Heart right ventricle (tissue), 16 donors: ENCODE measurements at regions not wholly inside any gene's neighbourhood (a gene's known extent, or its start where the extent isn't known, plus 50 kb on each side); places are given as distances from the start of the nearest gene placed in this dataset.

Experiments used
- ATAC-seq, 8 donors: fragments of 200-7000 bp; cut with Tn5 transposase; one replicate each; pipeline ENCODE4 v1.9.1; 2020; ENCODE audit warnings: mild to moderate bottlenecking in 8 of 8, moderate library complexity in 8 of 8, moderate number of reproducible peaks in 1 of 8
- DNase-seq, 2 donors: peaks; one replicate each; pipeline ENCODE4 v3.0.0-alpha.2; 2020
- H3K27ac ChIP-seq, 10 donors: fragments of 200-600 bp; sonication (generic) in 2 of 10; one replicate each; pipeline versions ENCODE4 v1.5.0 to v1.8.0; 2020 to 2022; ENCODE audit warnings: mild to moderate bottlenecking in 3 of 10
- H3K27me3 ChIP-seq, 7 donors: fragments of 200-600 bp; one replicate each; pipeline ENCODE4 v1.8.0; 2021 to 2022; ENCODE audit warnings: mild to moderate bottlenecking in 2 of 7
- H3K36me3 ChIP-seq, 9 donors: fragments of 200-600 bp; sonication (generic) in 1 of 9; one replicate each; pipeline versions ENCODE4 v1.5.0 to v1.8.0; 2020 to 2022; ENCODE audit warnings: mild to moderate bottlenecking in 2 of 9
- H3K4me1 ChIP-seq, 9 donors: fragments of 200-600 bp; sonication (generic) in 1 of 9; one replicate each; pipeline versions ENCODE4 v1.5.0 to v1.8.0; 2020 to 2022; ENCODE audit warnings: mild to moderate bottlenecking in 4 of 9
- H3K4me3 ChIP-seq, 10 donors: fragments of 200-600 bp; sonication (generic) in 2 of 10; one replicate each; pipeline versions ENCODE4 v1.5.0 to v1.8.0; 2020 to 2022; ENCODE audit warnings: mild to moderate bottlenecking in 7 of 10, moderate library complexity in 2 of 10
- H3K9me3 ChIP-seq, 11 donors: fragments of 200-600 bp in 10 of 11; sonication (generic) in 2 of 11; one replicate each; pipeline versions ENCODE4 v1.5.0 to v1.8.0; 2013 to 2022; ENCODE audit warnings: mild to moderate bottlenecking in 2 of 11, control low read depth in 1 of 11, moderate library complexity in 1 of 11
- CTCF ChIP-seq, 9 donors: fragments of 200-600 bp; sonication (generic) in 2 of 9; IDR thresholded peaks; one replicate each; pipeline versions ENCODE4 v1.5.0 to v1.8.0; 2021 to 2022; ENCODE audit warnings: antibody characterized with exemption in 9 of 9, mild to moderate bottlenecking in 5 of 9, moderate library complexity in 1 of 9
- WGBS, 2 donors: extraction: QIAGEN DNeasy Blood & Tissue Kit; methylation state at CpG; one replicate each; pipeline ENCODE4 v1.1.7; 2013; ENCODE audit warnings: inconsistent platforms in 1 of 2; 5-methylcytosine and 5-hydroxymethylcytosine counted together
- intact Hi-C, 10 donors: fragments of 100-400 bp; cut with DNase I; formaldehyde crosslinking; loops; one replicate each; pipeline versions ENCODE4 v1.11.1 to v1.14.2; 2022
- donor health status: Arrhythmogenic right ventricular cardiomyopathy.
- donor health status: ischemic (EF 13 %, LVEDD 7.1; RV severe dilation, severe dysfunction).
- donor health status: healthy with polysubstance abuse.
- donor health status: DM: no; HTN: yes; CAD: no.
- donor health status: DM: no; HTN: no; CAD: no.
- donor health status: ischemic (EF 25% LVEDD 6.9; RV normal size, moderate dysfunction).
- donor health status: ischemic (EF 25% LVEDD 5.7; RV mildly dilated, moderate dysfunction).
- donor health status: healthy.
- donor health status: DM: yes; HTN: yes; CAD: no.
- donor health status: Ischemic cardiomyopathy.
- donor health status: ischemic (EF 35%, LVEDD 5.7; RV mildly dilated, moderate dysfunction).
- donor health status: nonischemic (EF 11% LVEDD 7.7; RV severe dilation, severe dysfunction).
- donor health status: DM: yes; HTN: yes; CAD: no.
- donor health status: PGD.
- donor health status: ischemic (EF 29% LVEDD 5.4; RV normal size, mild dysfunction).
- donor health status: nonischemic (EF 23%, LVEDD 6.1; RV moderate dilation, normal function).

DNA sequence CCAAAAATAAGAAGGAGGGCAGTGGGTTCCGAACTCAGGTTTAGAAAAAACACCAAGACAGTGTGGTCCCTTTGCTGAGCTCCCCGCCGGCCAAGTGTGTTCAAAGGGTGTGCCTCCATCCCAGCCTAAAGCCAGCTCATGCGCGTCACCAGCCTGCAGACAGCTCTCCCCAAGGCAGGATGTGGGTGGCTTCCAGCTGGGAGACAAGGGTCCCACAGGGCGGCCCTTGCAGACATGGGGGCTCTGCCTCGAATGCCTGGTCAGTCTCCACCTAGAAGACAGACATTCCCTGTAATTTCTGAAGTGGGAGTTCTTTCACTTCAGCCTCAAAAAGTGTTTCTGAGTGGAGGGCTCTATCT is 135.8 kb upstream of the GPC1 start:
- Histone ChIP-seq H3K4me1 (peaks cover 0 to 30% (median 7%) of the 10 kb centered on the region in 9 donors), H3K27me3 (no peaks in the 10 kb centered on the region), H3K36me3 (no peaks in the 10 kb centered on the region), H3K4me3 (no peak overlapping the region), H3K27ac (no peak overlapping the region), H3K9me3 (no peaks in the 10 kb centered on the region)
- no peak for DNase-seq
- intact Hi-C loops: loop anchor here in 5 of 10 donors (5.0 to 10.0 kb wide), 4 partner anchors 62 to 138 kb away; partner anchors contain the start of gene GPC1 (in 3 of the 5)
- WGBS, 2 donors: 60 to 73% methylated on average over 7 of the region's 7 CpGs
- TF ChIP-seq CTCF (IDR thresholded peaks at IDR 0.05): no peak
- no peak for ATAC-seq

GRCh38 chr2:240300261-240300821 is 135.1 kb upstream of the GPC1 start:
- ATAC-seq (no peak), DNase-seq (no peak)
- intact Hi-C loops: no loop called here
- Histone ChIP-seq H3K4me1 (peaks cover 0 to 24% (median 7%) of the 10 kb centered on the region in 9 donors), H3K9me3 (no peaks in the 10 kb centered on the region), H3K36me3 (no peaks in the 10 kb centered on the region), H3K4me3 (no peak overlapping the region), H3K27ac (no peak overlapping the region), H3K27me3 (no peaks in the 10 kb centered on the region)
- no peak for TF ChIP-seq CTCF (IDR thresholded peaks at IDR 0.05)
- whole genome bisulfite sequencing, 2 donors: 50 to 53% methylated on average over 11 of the region's 11 CpGs

DNA sequence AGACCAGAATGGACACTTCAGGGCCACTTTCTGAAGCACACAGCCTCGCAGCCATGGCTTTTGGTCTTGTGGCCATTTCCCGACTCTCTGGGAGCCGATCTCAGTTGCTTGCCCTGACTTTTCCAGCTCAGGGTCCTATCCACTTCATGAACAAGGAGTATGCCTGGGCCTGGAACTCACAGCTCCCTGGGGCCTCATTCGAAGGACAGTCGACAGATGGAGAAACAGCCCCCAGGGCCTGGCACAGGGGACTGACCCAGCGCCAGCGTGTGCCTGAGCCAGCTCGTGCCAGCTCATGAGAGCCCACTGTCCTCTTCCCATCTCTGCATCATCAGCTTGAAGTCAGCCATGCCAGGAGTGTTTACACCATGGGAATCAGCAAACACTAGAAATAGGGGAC is 134.6 kb upstream of the GPC1 start:
- intact Hi-C loops: no loop called here
- no peak for TF ChIP-seq CTCF (IDR thresholded peaks at IDR 0.05)
- DNase-seq (no peak), ATAC-seq (no peak)
- WGBS, 2 donors: 92 to 95% methylated on average over 8 of the region's 8 CpGs
- no peaks in the 10 kb centered on the region for H3K27me3 ChIP-seq
- no peak overlapping the region for H3K27ac ChIP-seq
- no peaks in the 10 kb centered on the region for H3K9me3 ChIP-seq
- peaks cover 0 to 21% (median 7%) of the 10 kb centered on the region in 9 donors for H3K4me1 ChIP-seq
- no peaks in the 10 kb centered on the region for H3K36me3 ChIP-seq
- H3K4me3 ChIP-seq: no peak overlapping the region

GRCh38 chr2:240301256-240301795 is 134.1 kb upstream of the GPC1 start:
- WGBS, 2 donors: 86 to 87% methylated on average over 13 of the region's 13 CpGs
- intact Hi-C loops: no loop called here
- no peaks in the 10 kb centered on the region for H3K9me3 ChIP-seq
- peaks cover 0 to 16% (median 7%) of the 10 kb centered on the region in 9 donors for H3K4me1 ChIP-seq
- no peaks in the 10 kb centered on the region for H3K36me3 ChIP-seq
- DNase-seq (no peak), ATAC-seq (no peak)
- H3K4me3 ChIP-seq: no peak overlapping the region
- H3K27me3 ChIP-seq: no peaks in the 10 kb centered on the region
- no peak overlapping the region for H3K27ac ChIP-seq
- no peak for TF ChIP-seq CTCF (IDR thresholded peaks at IDR 0.05)
